Brain microvascular endothelial cell (primary cell): ENCODE measurements at regions not wholly inside any gene's neighbourhood (a gene's known extent, or its start where the extent isn't known, plus 50 kb on each side); places are given as distances from the start of the nearest gene placed in this dataset.

Experiments
- DNase-seq: peaks from one replicate; pipeline ENCODE4 v3.0.0-alpha.2; 2020
- H3K27ac ChIP-seq: fragments of 250-450 bp; sonication (Bioruptor Pico); 2 replicates; pipeline ENCODE4 v1.5.1; 2020; ENCODE audit warnings: mild to moderate bottlenecking, moderate library complexity
- H3K27me3 ChIP-seq: fragments of 250-450 bp; sonication (Bioruptor Pico); replicated peaks from 2 replicates; pipeline ENCODE4 v1.5.1; 2020; ENCODE audit warnings: mild to moderate bottlenecking
- H3K36me3 ChIP-seq: fragments of 250-450 bp; sonication (Bioruptor Pico); replicated peaks from 2 replicates; pipeline ENCODE4 v1.5.1; 2020; ENCODE audit warnings: mild to moderate bottlenecking
- H3K4me3 ChIP-seq: 2 replicates; pipeline ENCODE4 v1.5.1; 2011; ENCODE audit warnings: low read depth, mild to moderate bottlenecking, control low read depth, low read length, moderate library complexity
- in situ Hi-C: cut with HindIII; loops from 2 replicates; pipeline ENCODE4 v1.10.0; 2017; ENCODE audit warnings: low sequenced_read_pairs, low pct_ligation_motif_present
- TF ChIP-seq, protein P1 (sequence below): IDR thresholded peaks from 2 replicates; pipeline ENCODE4 v1.5.1; 2011; ENCODE audit warnings: low read depth, mild to moderate bottlenecking, moderate library complexity, low read length, control low read depth, inconsistent platforms; ENCODE audit errors: missing control alignments

DNA sequence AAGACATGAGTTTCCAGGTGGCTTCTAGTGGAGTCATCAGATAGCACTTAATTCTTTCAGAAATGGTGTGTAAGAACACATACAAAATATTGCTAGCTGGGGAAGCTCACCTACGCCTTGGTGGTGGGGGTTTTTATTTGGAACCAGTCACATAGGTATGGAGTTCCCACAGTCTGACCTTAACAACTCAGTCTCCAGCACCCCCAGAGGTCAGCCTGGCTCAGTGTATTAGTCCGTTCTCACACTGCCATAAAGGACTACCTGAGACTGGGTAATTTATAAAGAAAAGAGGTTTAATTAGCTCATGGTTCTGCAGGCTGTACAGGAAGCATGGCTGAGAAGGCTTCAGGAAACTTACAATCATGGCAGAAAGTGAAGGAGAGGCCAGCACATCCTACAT, 317.5 kb upstream of the ZC3H12C start:
- in situ Hi-C loops = no loop called here
- no peak for DNase-seq
- no peak overlapping the region for H3K27ac ChIP-seq
- H3K36me3 ChIP-seq = no peaks in the 10 kb centered on the region
- H3K4me3 ChIP-seq = no peak overlapping the region
- TF ChIP-seq, protein P1, sequence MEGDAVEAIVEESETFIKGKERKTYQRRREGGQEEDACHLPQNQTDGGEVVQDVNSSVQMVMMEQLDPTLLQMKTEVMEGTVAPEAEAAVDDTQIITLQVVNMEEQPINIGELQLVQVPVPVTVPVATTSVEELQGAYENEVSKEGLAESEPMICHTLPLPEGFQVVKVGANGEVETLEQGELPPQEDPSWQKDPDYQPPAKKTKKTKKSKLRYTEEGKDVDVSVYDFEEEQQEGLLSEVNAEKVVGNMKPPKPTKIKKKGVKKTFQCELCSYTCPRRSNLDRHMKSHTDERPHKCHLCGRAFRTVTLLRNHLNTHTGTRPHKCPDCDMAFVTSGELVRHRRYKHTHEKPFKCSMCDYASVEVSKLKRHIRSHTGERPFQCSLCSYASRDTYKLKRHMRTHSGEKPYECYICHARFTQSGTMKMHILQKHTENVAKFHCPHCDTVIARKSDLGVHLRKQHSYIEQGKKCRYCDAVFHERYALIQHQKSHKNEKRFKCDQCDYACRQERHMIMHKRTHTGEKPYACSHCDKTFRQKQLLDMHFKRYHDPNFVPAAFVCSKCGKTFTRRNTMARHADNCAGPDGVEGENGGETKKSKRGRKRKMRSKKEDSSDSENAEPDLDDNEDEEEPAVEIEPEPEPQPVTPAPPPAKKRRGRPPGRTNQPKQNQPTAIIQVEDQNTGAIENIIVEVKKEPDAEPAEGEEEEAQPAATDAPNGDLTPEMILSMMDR = no peak
- H3K27me3 ChIP-seq = no peaks in the 10 kb centered on the region

DNA sequence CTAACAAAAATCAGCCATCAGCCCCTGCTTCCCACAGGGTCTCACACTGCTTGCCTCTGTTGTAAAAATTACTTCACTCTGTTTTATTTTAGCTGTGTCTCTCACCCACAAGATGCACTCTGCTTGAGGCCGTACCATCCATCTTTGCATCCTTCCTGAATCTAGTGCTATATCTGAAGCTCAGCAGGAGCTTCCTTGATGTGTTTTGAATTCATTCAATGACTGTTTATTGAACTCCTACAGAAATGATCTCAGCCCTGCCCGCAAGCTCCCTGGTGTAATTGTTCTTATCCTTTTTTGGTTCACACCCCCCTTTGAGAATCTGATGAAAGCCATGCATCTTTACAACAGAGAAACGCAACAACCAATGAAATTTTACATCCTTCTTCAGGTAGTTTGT, 310.2 kb upstream of the ZC3H12C start:
- Histone ChIP-seq H3K27me3 (no peaks in the 10 kb centered on the region), H3K36me3 (no peaks in the 10 kb centered on the region), H3K27ac (no peak overlapping the region), H3K4me3 (no peak overlapping the region)
- TF ChIP-seq, protein P1 = no peak
- in situ Hi-C loops = no loop called here
- DNase-seq = no peak

DNA sequence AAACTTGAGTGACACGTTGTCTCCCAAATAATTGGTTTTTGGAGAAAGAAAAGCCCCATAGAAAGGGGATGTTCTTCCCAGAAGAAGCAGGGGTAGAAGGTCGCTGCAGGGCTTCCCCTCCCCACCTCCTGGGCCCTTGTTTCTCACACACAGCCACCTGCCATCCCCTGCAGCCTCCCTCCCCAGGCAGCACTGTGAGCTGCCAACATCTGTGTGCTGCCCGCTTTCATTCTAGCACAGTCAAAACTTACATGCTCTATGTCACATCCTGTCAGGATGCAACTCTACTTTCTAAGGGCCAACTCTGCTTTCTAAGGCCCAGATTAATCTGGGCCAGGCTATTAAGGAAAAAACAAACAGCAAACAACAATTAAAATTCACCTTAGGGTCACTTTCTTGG, 309.4 kb upstream of the ZC3H12C start:
- TF ChIP-seq, protein P1 = no peak
- H3K27me3 ChIP-seq = no peaks in the 10 kb centered on the region
- H3K27ac ChIP-seq = no peak overlapping the region
- H3K36me3 ChIP-seq = no peaks in the 10 kb centered on the region
- in situ Hi-C loops = no loop called here
- no peak overlapping the region for H3K4me3 ChIP-seq
- DNase-seq = no peak

DNA sequence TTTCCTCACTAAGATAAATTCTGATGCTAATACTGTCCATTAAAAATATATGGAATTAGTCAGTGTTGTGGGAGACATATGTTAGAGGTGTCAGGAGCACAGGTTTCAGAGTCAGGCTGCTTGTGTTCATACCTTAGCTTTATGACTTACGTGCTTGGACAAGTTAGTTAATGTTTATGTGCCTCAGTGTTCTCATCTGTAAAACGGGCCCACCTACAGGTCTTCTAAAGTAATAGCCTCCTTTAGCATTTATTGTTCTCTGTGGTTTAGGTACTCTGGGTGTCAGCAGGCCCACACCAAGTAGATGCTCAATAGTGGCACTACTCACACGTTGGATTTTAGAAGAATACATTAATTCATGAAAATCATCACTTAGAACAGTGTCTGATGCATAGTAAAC, 308.7 kb upstream of the ZC3H12C start:
- H3K36me3 ChIP-seq = no peaks in the 10 kb centered on the region
- TF ChIP-seq, protein P1 = no peak
- no peak overlapping the region for H3K27ac ChIP-seq
- in situ Hi-C loops = no loop called here
- no peak for DNase-seq
- no peaks in the 10 kb centered on the region for H3K27me3 ChIP-seq
- no peak overlapping the region for H3K4me3 ChIP-seq

DNA sequence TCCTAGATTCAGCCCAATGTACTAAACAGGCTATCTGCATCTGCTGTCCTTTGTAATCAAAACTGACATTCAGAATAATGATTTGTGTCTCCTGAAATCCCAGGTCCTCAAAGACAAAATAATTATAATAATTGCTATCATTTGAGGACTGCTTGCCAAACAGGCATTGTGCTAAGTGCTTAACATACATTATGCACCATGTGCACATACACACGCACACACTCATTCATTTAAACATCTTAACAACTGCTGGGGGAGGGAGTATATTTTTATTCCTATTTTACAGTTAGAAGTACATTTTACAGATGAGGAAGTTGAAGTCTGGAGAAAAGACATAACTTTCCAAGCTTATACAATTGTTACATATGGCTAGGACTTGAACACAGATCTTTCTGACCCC, 308.0 kb upstream of the ZC3H12C start:
- no peak for DNase-seq
- H3K27me3 ChIP-seq = no peaks in the 10 kb centered on the region
- in situ Hi-C loops = no loop called here
- no peak overlapping the region for H3K27ac ChIP-seq
- TF ChIP-seq, protein P1 = no peak
- no peaks in the 10 kb centered on the region for H3K36me3 ChIP-seq
- no peak overlapping the region for H3K4me3 ChIP-seq

DNA sequence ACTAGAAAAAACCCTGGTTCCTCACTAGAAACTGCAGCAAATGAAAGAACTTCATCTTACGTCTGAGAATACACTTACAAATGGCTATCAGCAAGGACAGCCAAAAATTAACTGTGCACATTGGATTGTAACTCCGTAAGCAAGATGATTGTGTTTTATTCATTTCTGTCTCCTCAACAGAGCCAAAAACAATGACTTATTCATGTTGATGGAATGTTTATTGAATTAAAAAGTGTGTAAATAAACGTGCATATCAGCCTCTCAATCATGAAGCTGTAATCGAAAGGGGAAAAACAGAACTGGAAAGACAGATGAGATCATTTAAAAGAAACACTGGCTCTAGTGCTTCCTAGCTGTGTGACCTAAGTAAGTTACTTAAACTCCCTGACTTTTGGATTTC, 307.5 kb upstream of the ZC3H12C start:
- DNase-seq = no peak
- H3K27me3 ChIP-seq = no peaks in the 10 kb centered on the region
- TF ChIP-seq, protein P1 = no peak
- H3K4me3 ChIP-seq = no peak overlapping the region
- in situ Hi-C loops = no loop called here
- H3K27ac ChIP-seq = no peak overlapping the region
- no peaks in the 10 kb centered on the region for H3K36me3 ChIP-seq
